ENCODE measurements at regions not wholly inside any gene's neighbourhood (a gene's known extent, or its start where the extent isn't known, plus 50 kb on each side); places are given as distances from the start of the nearest gene placed in this dataset.

- H3K4me3 ChIP-seq (ENCODE audit: low read depth in 1 of 3, low read length in 3 of 3) = no peak overlapping the region
- no peak overlapping the region for H3K27ac ChIP-seq (ENCODE audit: low read depth in 1 of 2, low read length in 2 of 2)
- WGBS = 72% methylated on average over 2 of the region's 2 CpGs
- no peak for TF ChIP-seq MAX (IDR thresholded peaks at IDR 0.05)
- no peak for TF ChIP-seq REST (IDR thresholded peaks at IDR 0.05)
- TF ChIP-seq HNF4G (IDR thresholded peaks at IDR 0.05) = no peak
- no peak for TF ChIP-seq YY1 (IDR thresholded peaks at IDR 0.05)
- TF ChIP-seq RAD21 (IDR thresholded peaks at IDR 0.05) = no peak
- TF ChIP-seq HNF4A (conservative IDR thresholded peaks at IDR 0.05) = no peak
- TF ChIP-seq RXRA (IDR thresholded peaks at IDR 0.05) = no peak
- TF ChIP-seq JUND (IDR thresholded peaks at IDR 0.05) = no peak
- no peak for TF ChIP-seq TAF1 (conservative IDR thresholded peaks at IDR 0.05)
- no peak for TF ChIP-seq NR2F2 (IDR thresholded peaks at IDR 0.05)
- TF ChIP-seq FOXA2 (IDR thresholded peaks at IDR 0.05) = no peak
- no peak for TF ChIP-seq ATF3 (IDR thresholded peaks at IDR 0.05)
- no peak for TF ChIP-seq EGR1 (IDR thresholded peaks at IDR 0.05; ENCODE audit: low read depth in 2 of 2)
- TF ChIP-seq GABPA (IDR thresholded peaks at IDR 0.05 in 1 of 2, conservative IDR thresholded peaks at IDR 0.05 in 1 of 2) = no peak
- TF ChIP-seq SP1 (IDR thresholded peaks at IDR 0.05) = no peak
- TF ChIP-seq CTCF (IDR thresholded peaks at IDR 0.05; ENCODE audit: low read depth, low read length, missing input control) = no peak
- no peak for TF ChIP-seq ZBTB33 (IDR thresholded peaks at IDR 0.05)
- H3K9ac ChIP-seq (ENCODE audit: low read depth in 1 of 2, low read length in 2 of 2) = no peak overlapping the region
- no peaks in the 10 kb centered on the region for H3K4me1 ChIP-seq (ENCODE audit: control insufficient read depth in 4 of 4, insufficient read depth in 4 of 4, low read length in 3 of 4)
- DNase-seq (ENCODE audit: low spot score) = no peak
- no peaks in the 10 kb centered on the region for H3K36me3 ChIP-seq (ENCODE audit: control insufficient read depth in 4 of 4, insufficient read depth in 3 of 4, low read depth in 1 of 4, low read length in 3 of 4)
- H3K27me3 ChIP-seq (ENCODE audit: control insufficient read depth in 4 of 4, insufficient read depth in 4 of 4, low read length in 3 of 4) = no peaks in the 10 kb centered on the region
- no peaks in the 10 kb centered on the region for H3K9me3 ChIP-seq (ENCODE audit: control insufficient read depth in 4 of 4, low read length in 3 of 4)
These were observed 310.1 kb upstream of the KCNMB2 start for GRCh38 chr3:178226094-178226493.

- Histone ChIP-seq H3K36me3 (ENCODE audit: control insufficient read depth in 4 of 4, insufficient read depth in 3 of 4, low read depth in 1 of 4, low read length in 3 of 4) (no peaks in the 10 kb centered on the region), H3K27ac (ENCODE audit: low read depth in 1 of 2, low read length in 2 of 2) (no peak overlapping the region), H3K9ac (ENCODE audit: low read depth in 1 of 2, low read length in 2 of 2) (no peak overlapping the region), H3K27me3 (ENCODE audit: control insufficient read depth in 4 of 4, insufficient read depth in 4 of 4, low read length in 3 of 4) (no peaks in the 10 kb centered on the region), H3K9me3 (ENCODE audit: control insufficient read depth in 4 of 4, low read length in 3 of 4) (no peaks in the 10 kb centered on the region), H3K4me3 (ENCODE audit: low read depth in 1 of 3, low read length in 3 of 3) (no peak overlapping the region), H3K4me1 (ENCODE audit: control insufficient read depth in 4 of 4, insufficient read depth in 4 of 4, low read length in 3 of 4) (no peaks in the 10 kb centered on the region)
- no peak for DNase-seq (ENCODE audit: low spot score)
- 82% methylated on average over 3 of the region's 3 CpGs for WGBS
- TF ChIP-seq HNF4G (IDR thresholded peaks at IDR 0.05) = no peak
These were observed 304.6 kb upstream of the KCNMB2 start for GRCh38 chr3:178231645-178232044.
